ENCODE measurements at regions not wholly inside any gene's neighbourhood (a gene's known extent, or its start where the extent isn't known, plus 50 kb on each side); places are given as distances from the start of the nearest gene placed in this dataset.
"Not testable (repeated sequence)": the region's sequence is repeated elsewhere in the genome, so short reads cannot be mapped to it uniquely, and the experiment has no call there.

- peak; percentile 45 for DNase-seq
Observed at GRCh38 chrX:98068024-98068580, 1184.4 kb downstream of the RPA4 start.

DNA sequence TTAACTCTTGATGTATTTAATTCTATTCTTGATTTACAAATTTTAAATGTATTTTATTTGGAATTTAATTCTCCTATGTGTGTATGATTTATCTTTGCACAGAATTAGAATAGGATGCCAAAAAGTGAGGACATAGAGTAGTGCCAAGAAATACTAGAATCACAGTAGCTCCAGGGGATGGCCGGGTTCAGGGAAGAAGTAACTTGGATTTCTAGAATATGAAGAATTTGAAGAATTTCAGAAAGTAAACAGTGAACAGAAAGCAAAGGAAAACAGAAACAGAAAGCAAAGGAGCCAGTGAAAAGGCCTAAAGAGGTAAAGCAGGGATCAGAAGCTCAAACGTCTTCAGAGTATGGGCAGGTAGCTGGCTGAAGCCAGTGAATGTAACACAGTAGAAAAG, 1187.6 kb downstream of the RPA4 start:
- DNase-seq, result no peak

- no peak for DNase-seq
Observed at GRCh38 chrX:98077440-98077839, 1193.7 kb downstream of the RPA4 start.

DNA sequence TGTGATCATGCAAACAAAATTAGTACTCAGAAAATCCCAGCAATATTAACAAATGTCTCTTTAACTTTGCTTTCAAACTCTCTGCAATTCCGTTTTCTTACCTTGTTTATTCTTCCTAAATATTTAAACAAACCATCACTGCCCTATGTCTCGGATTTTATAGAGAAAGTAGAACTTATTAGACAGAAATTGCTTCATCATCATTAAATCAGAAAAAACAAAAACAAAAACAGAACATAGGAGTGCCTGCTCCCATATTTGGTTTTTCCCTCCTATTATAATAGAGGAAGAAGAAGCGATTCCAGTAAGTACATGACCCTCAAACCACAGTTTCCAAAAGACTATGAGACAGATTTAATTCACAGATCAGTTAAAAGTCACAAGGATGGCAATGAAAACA, 1228.0 kb downstream of the RPA4 start:
- no peak for DNase-seq

DNA sequence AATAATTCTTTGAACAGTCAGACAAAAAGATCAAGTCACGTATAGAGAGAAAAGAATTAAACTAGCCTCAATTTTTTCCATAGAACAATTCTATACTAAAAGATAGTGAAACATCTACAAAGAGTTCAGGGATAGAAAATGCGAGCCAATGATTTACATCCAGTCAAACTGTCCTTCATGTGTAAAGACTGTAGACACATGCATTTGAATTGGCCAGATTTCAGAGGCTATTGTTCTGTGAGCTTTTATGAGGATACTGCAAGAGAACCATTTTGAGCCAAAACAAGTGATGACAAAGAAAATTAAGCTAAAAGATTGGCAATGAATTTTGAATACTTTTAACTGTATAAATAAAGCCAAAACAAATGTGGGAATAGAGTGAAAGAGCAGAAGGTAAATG, 1230.3 kb downstream of the RPA4 start:
- no peak for DNase-seq

DNA sequence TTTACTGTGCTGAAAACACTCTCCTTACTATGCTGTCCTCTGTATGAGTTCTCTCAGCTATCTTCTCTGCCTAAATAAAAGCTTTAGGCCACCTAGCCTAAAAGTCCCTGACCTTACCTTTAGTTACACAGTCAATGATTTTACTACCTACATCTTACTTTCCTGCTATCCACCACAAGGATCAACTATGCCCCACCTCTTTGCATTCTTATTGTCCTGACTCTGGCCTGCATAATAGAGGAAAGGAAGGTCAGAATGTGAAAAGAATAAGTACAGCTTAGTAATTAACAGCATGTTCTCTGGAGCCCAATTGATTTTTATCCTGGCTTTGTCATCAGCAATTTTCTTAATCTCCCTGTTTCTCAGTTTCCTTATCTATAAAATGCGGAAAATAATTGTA, 1257.8 kb downstream of the RPA4 start:
- DNase-seq, result no peak

- no peak for DNase-seq
Observed at GRCh38 chrX:98191003-98191402, 1307.3 kb downstream of the RPA4 start.

DNA sequence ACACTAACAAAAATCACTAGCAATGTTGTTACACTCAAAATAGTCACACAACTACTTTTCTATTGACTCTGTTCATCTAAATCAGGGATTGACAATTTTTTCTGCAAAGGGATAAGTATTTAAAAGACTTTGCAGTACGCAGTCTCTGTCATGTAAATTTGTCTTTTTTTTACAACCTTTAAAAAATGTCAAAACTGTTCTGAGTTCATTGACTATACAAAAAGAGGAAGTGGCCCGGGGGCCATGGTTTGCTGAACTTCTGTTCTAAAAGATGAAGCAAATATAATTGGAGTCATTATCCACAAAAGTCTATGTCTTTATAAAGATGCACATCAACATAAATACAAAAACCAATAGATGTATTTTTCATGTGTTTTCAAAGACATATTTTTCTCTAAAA, 1310.3 kb downstream of the RPA4 start:
- DNase-seq, result no peak

DNA sequence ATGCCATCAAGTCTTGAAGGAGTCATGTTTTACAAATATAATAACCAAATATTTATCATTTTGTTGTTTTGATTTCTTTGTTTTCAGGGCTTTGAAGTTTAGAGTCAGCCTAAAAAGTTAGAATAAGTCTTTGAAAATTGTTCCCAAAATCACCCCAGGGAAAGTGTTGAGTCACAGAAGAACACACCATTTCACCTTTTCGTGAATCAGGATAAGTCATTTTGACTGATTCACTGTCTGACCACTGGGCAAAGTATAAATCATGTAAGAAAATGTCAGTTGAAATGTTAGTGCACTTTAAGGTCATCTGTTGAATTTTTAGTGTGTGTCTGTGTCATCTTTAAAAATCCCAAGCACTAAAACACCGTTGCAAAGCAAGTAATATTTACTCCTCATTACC, 1320.1 kb downstream of the RPA4 start:
- no peak for DNase-seq

GRCh38 chrX:98207947-98208346, 1324.2 kb downstream of the RPA4 start:
- DNase-seq, result no peak

DNA sequence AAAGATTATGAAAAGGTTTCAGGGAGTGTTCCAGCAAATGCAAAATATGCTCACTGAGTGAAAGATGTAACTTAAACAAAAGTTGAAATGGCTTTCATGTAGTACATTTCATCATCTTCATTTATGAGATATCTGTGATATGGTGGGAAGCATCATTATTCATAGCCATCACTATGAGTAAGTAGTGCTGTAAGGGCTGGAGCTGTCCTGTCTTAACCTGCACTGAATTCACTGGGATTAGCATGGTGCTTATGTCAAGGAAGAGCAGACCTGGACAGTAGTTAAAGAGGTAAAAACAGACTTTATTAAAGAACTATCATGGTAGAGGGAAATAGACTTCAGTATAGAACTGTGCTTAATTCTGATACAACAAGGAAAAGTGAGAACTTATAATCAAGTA, 1347.3 kb downstream of the RPA4 start:
- DNase-seq, result no peak

DNA sequence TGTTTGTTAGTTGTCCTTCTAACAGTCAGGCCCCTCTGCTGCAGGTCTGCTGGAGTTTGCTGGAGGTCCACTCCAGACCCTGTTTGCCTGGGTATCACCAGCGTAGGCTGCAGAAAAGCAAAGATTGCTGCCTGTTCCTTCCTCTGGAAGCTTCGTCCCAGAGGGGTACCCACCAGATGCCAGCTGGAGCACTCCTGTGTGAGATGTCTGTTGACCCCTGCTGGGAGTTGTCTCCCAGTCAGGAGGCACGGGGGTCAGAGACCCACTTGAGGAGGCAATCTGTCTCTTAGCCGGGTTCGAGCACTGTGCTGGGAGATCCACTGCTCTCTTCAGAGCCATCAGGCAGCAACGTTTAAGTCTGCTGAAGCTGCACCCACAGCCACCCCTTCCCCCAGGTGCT, 1356.4 kb downstream of the RPA4 start:
- not testable (repeated sequence) for DNase-seq

GRCh38 chrX:98263135-98263534, 1379.4 kb downstream of the RPA4 start:
- no peak for DNase-seq

DNA sequence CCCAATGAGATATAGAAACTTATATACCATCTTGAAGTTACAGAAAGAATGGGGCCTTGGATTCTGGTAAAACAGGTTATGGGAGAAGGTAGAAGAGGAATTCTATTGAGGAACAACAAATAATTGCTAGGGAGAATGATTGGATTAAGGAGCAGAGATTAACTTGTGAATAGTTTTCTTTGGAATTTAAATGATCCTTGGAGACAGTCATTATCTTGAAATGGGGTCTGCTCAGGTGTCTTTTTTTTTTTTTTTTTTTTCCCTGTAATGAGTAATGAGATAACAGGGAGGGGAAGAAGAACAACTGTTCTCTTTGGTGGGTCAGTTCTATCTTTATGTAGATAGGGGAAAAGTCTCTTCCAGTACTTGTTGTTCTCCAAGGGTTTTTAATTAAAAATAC, 1406.0 kb downstream of the RPA4 start:
- no peak for DNase-seq

DNA sequence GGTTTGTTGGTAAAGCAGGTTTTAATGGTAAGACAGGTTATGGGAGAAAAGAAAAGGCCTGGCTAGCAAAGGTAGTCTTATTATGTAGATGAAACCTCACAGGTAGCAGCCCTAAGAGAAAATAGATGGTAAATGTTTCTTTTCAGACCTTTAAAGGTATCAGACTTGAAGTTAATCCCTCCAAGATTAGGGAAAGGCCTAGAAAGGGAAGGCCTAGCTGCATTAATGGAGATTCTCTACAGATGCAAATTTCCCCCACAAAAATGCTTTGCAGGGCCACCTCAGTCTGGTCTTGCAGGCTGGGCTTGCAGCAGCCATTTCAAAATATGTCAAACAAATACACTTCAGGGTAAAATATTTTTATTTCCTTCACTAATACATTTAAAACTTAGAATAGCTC, 1410.6 kb downstream of the RPA4 start:
- DNase-seq, result no peak

- DNase-seq, result no peak
Observed at GRCh38 chrX:98296129-98296528, 1412.4 kb downstream of the RPA4 start.

- no peak for DNase-seq
Observed at GRCh38 chrX:98299785-98300184, 1416.1 kb downstream of the RPA4 start.

GRCh38 chrX:98300536-98300935, 1416.8 kb downstream of the RPA4 start:
- DNase-seq, result not testable (repeated sequence)

DNA sequence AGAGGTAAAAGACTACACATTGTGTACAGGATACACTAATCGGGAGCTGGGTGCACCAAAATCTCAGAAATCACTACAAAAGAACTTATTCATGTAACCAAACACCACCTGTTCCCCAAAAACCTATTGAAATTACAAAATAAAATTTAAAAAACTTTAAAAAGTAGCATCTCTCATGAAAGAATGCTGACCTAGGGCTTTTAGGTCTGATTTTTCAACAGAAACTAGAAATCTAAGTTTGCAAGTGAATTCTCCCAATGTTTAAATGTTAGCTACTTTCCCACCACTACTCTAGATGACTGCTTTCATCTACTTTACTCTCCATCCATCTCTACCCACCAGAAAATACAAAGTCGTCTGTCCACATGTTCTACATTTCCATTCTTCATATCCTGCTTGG, 1447.7 kb downstream of the RPA4 start:
- no peak for DNase-seq

GRCh38 chrX:98338544-98338943, 1454.8 kb downstream of the RPA4 start:
- DNase-seq, result no peak

- no peak for DNase-seq
Observed at GRCh38 chrX:98350940-98351339, 1467.2 kb downstream of the RPA4 start.

- peak; percentile 1 for DNase-seq
Observed at GRCh38 chrX:98357146-98357545, 1473.4 kb downstream of the RPA4 start.

GRCh38 chrX:98362630-98363029, 1478.9 kb downstream of the RPA4 start:
- no peak for DNase-seq

- no peak for DNase-seq
Observed at GRCh38 chrX:98371994-98372393, 1488.3 kb downstream of the RPA4 start.

GRCh38 chrX:98379134-98379533, 1495.4 kb downstream of the RPA4 start:
- no peak for DNase-seq

- DNase-seq, result no peak
Observed at GRCh38 chrX:98380106-98380505, 1496.4 kb downstream of the RPA4 start.

Data from NCI-H345 (cell line).